HG03342 (cell line): ENCODE measurements at regions not wholly inside any gene's neighbourhood (a gene's known extent, or its start where the extent isn't known, plus 50 kb on each side); places are given as distances from the start of the nearest gene placed in this dataset.
"Not testable (repeated sequence)": the region's sequence is repeated elsewhere in the genome, so short reads cannot be mapped to it uniquely, and the experiment has no call there.

Experiments
- ATAC-seq: cut with Tn5 transposase; IDR thresholded peaks from one replicate; pipeline ENCODE4 v1.9.1; 2021; ENCODE audit warnings: mild to moderate bottlenecking, moderate library complexity; ENCODE audit not compliant: unreplicated experiment

GRCh38 chr14:70269582-70269981, 80.8 kb upstream of the SLC8A3 start:
- ATAC-seq: no peak

- no peak for ATAC-seq
Observed at GRCh38 chr14:70268760-70269159, 80.0 kb upstream of the SLC8A3 start.

- no peak for ATAC-seq
Observed at GRCh38 chr14:70266157-70266556, 77.4 kb upstream of the SLC8A3 start.

GRCh38 chr14:70265422-70265821, 76.7 kb upstream of the SLC8A3 start:
- ATAC-seq: no peak

GRCh38 chr14:70259420-70259819, 70.7 kb upstream of the SLC8A3 start:
- no peak for ATAC-seq

GRCh38 chr14:70257526-70257925, 68.8 kb upstream of the SLC8A3 start:
- no peak for ATAC-seq

GRCh38 chr14:70256601-70257000, 67.8 kb upstream of the SLC8A3 start:
- ATAC-seq: no peak

- not testable (repeated sequence) for ATAC-seq
Observed at GRCh38 chr14:70255071-70256057, 66.6 kb upstream of the SLC8A3 start.

GRCh38 chr14:70254476-70254961, 65.8 kb upstream of the SLC8A3 start:
- peak; percentile 67 for ATAC-seq

- not testable (repeated sequence) for ATAC-seq
Observed at GRCh38 chr14:70253547-70253946, 64.8 kb upstream of the SLC8A3 start.

- ATAC-seq: no peak
Observed at GRCh38 chr14:70245026-70245425, 56.3 kb upstream of the SLC8A3 start.

- peak; percentile 95 for ATAC-seq
Observed at GRCh38 chr14:70239802-70240201, 51.1 kb upstream of the SLC8A3 start.

- ATAC-seq: not testable (repeated sequence)
Observed at GRCh38 chr14:70238635-70239034, 49.9 kb upstream of the SLC8A3 start.
